ENCODE measurements at regions not wholly inside any gene's neighbourhood (a gene's known extent, or its start where the extent isn't known, plus 50 kb on each side); places are given as distances from the start of the nearest gene placed in this dataset.

- H3K27me3 ChIP-seq (ENCODE audit: control insufficient read depth, low read length): no peaks in the 10 kb centered on the region
- H3K4me1 ChIP-seq (ENCODE audit: control insufficient read depth, low read length): no peaks in the 10 kb centered on the region
- H3K27ac ChIP-seq (ENCODE audit: low read depth, low read length): no peak overlapping the region
- no peak overlapping the region for H3K4me2 ChIP-seq (ENCODE audit: low read length)
- no peaks in the 10 kb centered on the region for H3K9me3 ChIP-seq (ENCODE audit: control insufficient read depth, insufficient read depth, low read length)
- no peaks in the 10 kb centered on the region for H3K79me2 ChIP-seq (ENCODE audit: control insufficient read depth, low read length)
- no peaks in the 10 kb centered on the region for H3K36me3 ChIP-seq (ENCODE audit: control insufficient read depth, low read length)
- H3K4me3 ChIP-seq (ENCODE audit: low read length): no peak overlapping the region
- H3F3A ChIP-seq (ENCODE audit: control insufficient read depth, insufficient read depth): no peaks in the 10 kb centered on the region
- no peaks in the 10 kb centered on the region for H4K20me1 ChIP-seq (ENCODE audit: control insufficient read depth, insufficient read depth, low read depth, low read length)
- TF ChIP-seq EZH2phosphoT487 (IDR thresholded peaks at IDR 0.05; ENCODE audit: borderline replicate concordance, low read length): no peak
- TF ChIP-seq, protein P1, sequence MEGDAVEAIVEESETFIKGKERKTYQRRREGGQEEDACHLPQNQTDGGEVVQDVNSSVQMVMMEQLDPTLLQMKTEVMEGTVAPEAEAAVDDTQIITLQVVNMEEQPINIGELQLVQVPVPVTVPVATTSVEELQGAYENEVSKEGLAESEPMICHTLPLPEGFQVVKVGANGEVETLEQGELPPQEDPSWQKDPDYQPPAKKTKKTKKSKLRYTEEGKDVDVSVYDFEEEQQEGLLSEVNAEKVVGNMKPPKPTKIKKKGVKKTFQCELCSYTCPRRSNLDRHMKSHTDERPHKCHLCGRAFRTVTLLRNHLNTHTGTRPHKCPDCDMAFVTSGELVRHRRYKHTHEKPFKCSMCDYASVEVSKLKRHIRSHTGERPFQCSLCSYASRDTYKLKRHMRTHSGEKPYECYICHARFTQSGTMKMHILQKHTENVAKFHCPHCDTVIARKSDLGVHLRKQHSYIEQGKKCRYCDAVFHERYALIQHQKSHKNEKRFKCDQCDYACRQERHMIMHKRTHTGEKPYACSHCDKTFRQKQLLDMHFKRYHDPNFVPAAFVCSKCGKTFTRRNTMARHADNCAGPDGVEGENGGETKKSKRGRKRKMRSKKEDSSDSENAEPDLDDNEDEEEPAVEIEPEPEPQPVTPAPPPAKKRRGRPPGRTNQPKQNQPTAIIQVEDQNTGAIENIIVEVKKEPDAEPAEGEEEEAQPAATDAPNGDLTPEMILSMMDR (IDR thresholded peaks at IDR 0.05; ENCODE audit: low read depth, low read length, poor library complexity, severe bottlenecking): no peak
- no peaks in the 10 kb centered on the region for H3K9me2 ChIP-seq (replicated peaks; ENCODE audit: control insufficient read depth, low read length)
These were observed 303.5 kb upstream of the CELF4 start for GRCh38 chr18:37869051-37869450.

GRCh38 chr18:37864122-37864521, 298.5 kb upstream of the CELF4 start:
- no peaks in the 10 kb centered on the region for H4K20me1 ChIP-seq (ENCODE audit: control insufficient read depth, insufficient read depth, low read depth, low read length)
- H3F3A ChIP-seq (ENCODE audit: control insufficient read depth, insufficient read depth): no peaks in the 10 kb centered on the region
- H3K9me3 ChIP-seq (ENCODE audit: control insufficient read depth, insufficient read depth, low read length): no peaks in the 10 kb centered on the region
- H3K4me3 ChIP-seq (ENCODE audit: low read length): no peak overlapping the region
- no peaks in the 10 kb centered on the region for H3K9me2 ChIP-seq (replicated peaks; ENCODE audit: control insufficient read depth, low read length)
- H3K4me2 ChIP-seq (ENCODE audit: low read length): no peak overlapping the region
- no peaks in the 10 kb centered on the region for H3K36me3 ChIP-seq (ENCODE audit: control insufficient read depth, low read length)
- H3K27me3 ChIP-seq (ENCODE audit: control insufficient read depth, low read length): no peaks in the 10 kb centered on the region
- TF ChIP-seq, protein P1 (IDR thresholded peaks at IDR 0.05; ENCODE audit: low read depth, low read length, poor library complexity, severe bottlenecking): no peak
- no peak for TF ChIP-seq EZH2phosphoT487 (IDR thresholded peaks at IDR 0.05; ENCODE audit: borderline replicate concordance, low read length)
- no peaks in the 10 kb centered on the region for H3K4me1 ChIP-seq (ENCODE audit: control insufficient read depth, low read length)
- no peak overlapping the region for H3K27ac ChIP-seq (ENCODE audit: low read depth, low read length)
- no peaks in the 10 kb centered on the region for H3K79me2 ChIP-seq (ENCODE audit: control insufficient read depth, low read length)

- Histone ChIP-seq H3K27me3 (ENCODE audit: control insufficient read depth, low read length) (no peaks in the 10 kb centered on the region), H4K20me1 (ENCODE audit: control insufficient read depth, insufficient read depth, low read depth, low read length) (no peaks in the 10 kb centered on the region), H3K27ac (ENCODE audit: low read depth, low read length) (no peak overlapping the region), H3K9me3 (ENCODE audit: control insufficient read depth, insufficient read depth, low read length) (no peaks in the 10 kb centered on the region), H3K9me2 (replicated peaks; ENCODE audit: control insufficient read depth, low read length) (no peaks in the 10 kb centered on the region), H3F3A (ENCODE audit: control insufficient read depth, insufficient read depth) (no peaks in the 10 kb centered on the region), H3K36me3 (ENCODE audit: control insufficient read depth, low read length) (no peaks in the 10 kb centered on the region), H3K4me2 (ENCODE audit: low read length) (no peak overlapping the region), H3K4me3 (ENCODE audit: low read length) (no peak overlapping the region), H3K79me2 (ENCODE audit: control insufficient read depth, low read length) (no peaks in the 10 kb centered on the region), H3K4me1 (ENCODE audit: control insufficient read depth, low read length) (no peaks in the 10 kb centered on the region)
- TF ChIP-seq, protein P1 (IDR thresholded peaks at IDR 0.05; ENCODE audit: low read depth, low read length, poor library complexity, severe bottlenecking): no peak
- no peak for TF ChIP-seq EZH2phosphoT487 (IDR thresholded peaks at IDR 0.05; ENCODE audit: borderline replicate concordance, low read length)
These were observed 296.4 kb upstream of the CELF4 start for GRCh38 chr18:37861981-37862380.

GRCh38 chr18:37854396-37854795, 288.8 kb upstream of the CELF4 start:
- Histone ChIP-seq H3F3A (ENCODE audit: control insufficient read depth, insufficient read depth) (no peaks in the 10 kb centered on the region), H3K4me2 (ENCODE audit: low read length) (no peak overlapping the region), H3K27ac (ENCODE audit: low read depth, low read length) (no peak overlapping the region), H3K4me1 (ENCODE audit: control insufficient read depth, low read length) (no peaks in the 10 kb centered on the region), H3K27me3 (ENCODE audit: control insufficient read depth, low read length) (no peaks in the 10 kb centered on the region), H3K79me2 (ENCODE audit: control insufficient read depth, low read length) (no peaks in the 10 kb centered on the region), H3K9me2 (replicated peaks; ENCODE audit: control insufficient read depth, low read length) (no peaks in the 10 kb centered on the region), H3K4me3 (ENCODE audit: low read length) (no peak overlapping the region), H3K36me3 (ENCODE audit: control insufficient read depth, low read length) (no peaks in the 10 kb centered on the region), H3K9me3 (ENCODE audit: control insufficient read depth, insufficient read depth, low read length) (no peaks in the 10 kb centered on the region), H4K20me1 (ENCODE audit: control insufficient read depth, insufficient read depth, low read depth, low read length) (no peaks in the 10 kb centered on the region)
- TF ChIP-seq, protein P1 (IDR thresholded peaks at IDR 0.05; ENCODE audit: low read depth, low read length, poor library complexity, severe bottlenecking): no peak
- no peak for TF ChIP-seq EZH2phosphoT487 (IDR thresholded peaks at IDR 0.05; ENCODE audit: borderline replicate concordance, low read length)

Measured in DOHH2 (cell line).